Panc1 (cell line): ENCODE measurements at regions not wholly inside any gene's neighbourhood (a gene's known extent, or its start where the extent isn't known, plus 50 kb on each side); places are given as distances from the start of the nearest gene placed in this dataset.

Experiments
- ATAC-seq: fragments of 200-7000 bp; cut with Tn5 transposase; 2 replicates; pipeline ENCODE4 v1.9.1; 2020; ENCODE audit warnings: mild to moderate bottlenecking, moderate library complexity
- BruUV-seq: library from RNA; stranded (reverse); fragments of 400-500 nt; replicated peaks from 2 replicates; lab custom pipeline; 2021; lab: Mats Ljungman, UMichigan
- CTCF ChIA-PET: fragments of 300-600 bp; sonication (Branson Sonifier 250); formaldehyde crosslinking; loops from one replicate; lab custom pipeline; 2022; ENCODE audit warnings: antibody characterized with exemption; lab: Charles Lee
- POLR2A ChIA-PET: fragments of 300-600 bp; sonication (Branson Sonifier 250); formaldehyde crosslinking; loops from one replicate; lab custom pipeline; 2022; ENCODE audit warnings: antibody characterized with exemption; lab: Charles Lee
- DNase-seq: peaks from one replicate; pipeline ENCODE4 v3.0.0-alpha.2; 2010; ENCODE audit warnings: low read depth, low spot score
- H3K27ac ChIP-seq: 2 replicates; pipeline ENCODE4 v1.5.1; 2011; ENCODE audit warnings: mild to moderate bottlenecking, low read length, inconsistent platforms
- H3K27me3 ChIP-seq: fragments of 200-500 bp; sonication (Bioruptor generic); 2 replicates; pipeline ENCODE4 v1.6.0; 2014; ENCODE audit warnings: low read length, inconsistent platforms; ENCODE audit not compliant: control insufficient read depth, insufficient read depth
- H3K36me3 ChIP-seq: fragments of 200-500 bp; sonication (Bioruptor generic); 2 replicates; pipeline ENCODE4 v1.5.1; 2014; ENCODE audit warnings: inconsistent platforms, mild to moderate bottlenecking, low read length, moderate library complexity; ENCODE audit not compliant: control insufficient read depth, insufficient read depth
- H3K4me1 ChIP-seq: 2 replicates; pipeline ENCODE4 v1.5.1; 2011; ENCODE audit warnings: inconsistent platforms, mild to moderate bottlenecking, low read length, moderate library complexity; ENCODE audit not compliant: control insufficient read depth, insufficient read depth
- H3K4me3 ChIP-seq, 2 experiments: 2 replicates each; pipeline ENCODE4 v1.5.1; 2011 to 2012; ENCODE audit warnings: low read depth in 2 of 2, low read length in 2 of 2, mild to moderate bottlenecking in 2 of 2, inconsistent platforms in 1 of 2, moderate library complexity in 1 of 2
- H3K9me3 ChIP-seq: fragments of 200-500 bp; sonication (Bioruptor generic); 2 replicates; pipeline ENCODE4 v1.5.1; 2014; ENCODE audit warnings: low read depth, mild to moderate bottlenecking, inconsistent platforms, low read length, moderate library complexity; ENCODE audit not compliant: control insufficient read depth, insufficient read depth
- POLR2AphosphoS5 ChIP-seq: IDR thresholded peaks from 2 replicates; pipeline ENCODE4 v1.6.1; 2012; ENCODE audit warnings: mild to moderate bottlenecking, low read depth, low read length, moderate library complexity
- SIN3A ChIP-seq: IDR thresholded peaks from 2 replicates; pipeline ENCODE4 v1.6.1; 2012; ENCODE audit warnings: low read depth, mild to moderate bottlenecking, low read length, moderate library complexity, borderline replicate concordance; ENCODE audit not compliant: insufficient read depth
- TCF7L2 ChIP-seq: IDR thresholded peaks from 2 replicates; pipeline ENCODE4 v1.6.1; 2011; ENCODE audit warnings: mild to moderate bottlenecking, low read depth, low read length, inconsistent platforms
- in situ Hi-C: cut with HindIII; loops from 2 replicates; pipeline ENCODE4 v1.10.0; 2016; ENCODE audit warnings: low sequenced_read_pairs, low pct_unique_long_range_greater_than_20kb
- intact Hi-C: fragments of 100-400 bp; cut with micrococcal nuclease; formaldehyde crosslinking; loops from one replicate; pipeline ENCODE4 v1.10.0; 2022; ENCODE audit not compliant: unreplicated experiment
- TF ChIP-seq, protein P1 (sequence below), 2 experiments: IDR thresholded peaks; 2 replicates each; pipeline ENCODE4 v1.6.1; 2011 to 2012; ENCODE audit warnings: low read depth in 2 of 2, control low read depth in 1 of 2, low read length in 1 of 2, mild to moderate bottlenecking in 1 of 2, moderate library complexity in 1 of 2; ENCODE audit not compliant: insufficient read depth in 1 of 2
- TF ChIP-seq, protein P2 (sequence below): fragments of 450-650 bp; IDR thresholded peaks from 2 replicates; pipeline ENCODE4 v1.5.1; 2017; ENCODE audit warnings: mild to moderate bottlenecking

DNA sequence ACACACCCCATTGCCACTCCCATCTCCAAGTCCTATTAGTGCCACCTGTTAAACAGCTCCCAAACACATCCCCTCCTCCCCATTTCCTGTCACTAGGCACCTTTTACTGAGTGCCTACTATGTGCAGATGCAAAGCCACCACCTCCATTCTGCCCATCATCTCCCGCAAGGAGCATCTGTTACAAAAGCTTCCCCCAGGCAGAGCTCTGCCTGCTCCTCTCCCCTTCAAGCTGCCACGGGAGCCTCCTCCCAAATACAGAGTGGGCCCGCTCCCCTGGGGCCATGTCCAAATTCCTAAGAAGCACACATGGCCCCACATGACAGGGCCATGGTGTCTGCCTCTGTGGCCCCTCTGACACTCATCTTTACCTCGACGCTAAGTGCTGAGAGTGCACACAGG, 149.7 kb downstream of the OAT start:
- Histone ChIP-seq H3K27me3 (no peaks in the 10 kb centered on the region), H3K9me3 (peaks cover 5% of the 10 kb centered on the region; the same call in 1 of the 2 replicates), H3K27ac (no peak overlapping the region), H3K4me1 (no peaks in the 10 kb centered on the region), H3K4me3 (no peak overlapping the region), H3K36me3 (no peaks in the 10 kb centered on the region)
- intact Hi-C loops (no loop called here), in situ Hi-C loops (no loop called here)
- ChIA-PET CTCF (no interaction called here), POLR2A (no interaction called here)
- no peak for DNase-seq
- BruUV-seq = no TSS peak
- ATAC-seq = no peak
- TF ChIP-seq SIN3A (no peak), POLR2AphosphoS5 (no peak), TCF7L2 (no peak)
- TF ChIP-seq, protein P1, sequence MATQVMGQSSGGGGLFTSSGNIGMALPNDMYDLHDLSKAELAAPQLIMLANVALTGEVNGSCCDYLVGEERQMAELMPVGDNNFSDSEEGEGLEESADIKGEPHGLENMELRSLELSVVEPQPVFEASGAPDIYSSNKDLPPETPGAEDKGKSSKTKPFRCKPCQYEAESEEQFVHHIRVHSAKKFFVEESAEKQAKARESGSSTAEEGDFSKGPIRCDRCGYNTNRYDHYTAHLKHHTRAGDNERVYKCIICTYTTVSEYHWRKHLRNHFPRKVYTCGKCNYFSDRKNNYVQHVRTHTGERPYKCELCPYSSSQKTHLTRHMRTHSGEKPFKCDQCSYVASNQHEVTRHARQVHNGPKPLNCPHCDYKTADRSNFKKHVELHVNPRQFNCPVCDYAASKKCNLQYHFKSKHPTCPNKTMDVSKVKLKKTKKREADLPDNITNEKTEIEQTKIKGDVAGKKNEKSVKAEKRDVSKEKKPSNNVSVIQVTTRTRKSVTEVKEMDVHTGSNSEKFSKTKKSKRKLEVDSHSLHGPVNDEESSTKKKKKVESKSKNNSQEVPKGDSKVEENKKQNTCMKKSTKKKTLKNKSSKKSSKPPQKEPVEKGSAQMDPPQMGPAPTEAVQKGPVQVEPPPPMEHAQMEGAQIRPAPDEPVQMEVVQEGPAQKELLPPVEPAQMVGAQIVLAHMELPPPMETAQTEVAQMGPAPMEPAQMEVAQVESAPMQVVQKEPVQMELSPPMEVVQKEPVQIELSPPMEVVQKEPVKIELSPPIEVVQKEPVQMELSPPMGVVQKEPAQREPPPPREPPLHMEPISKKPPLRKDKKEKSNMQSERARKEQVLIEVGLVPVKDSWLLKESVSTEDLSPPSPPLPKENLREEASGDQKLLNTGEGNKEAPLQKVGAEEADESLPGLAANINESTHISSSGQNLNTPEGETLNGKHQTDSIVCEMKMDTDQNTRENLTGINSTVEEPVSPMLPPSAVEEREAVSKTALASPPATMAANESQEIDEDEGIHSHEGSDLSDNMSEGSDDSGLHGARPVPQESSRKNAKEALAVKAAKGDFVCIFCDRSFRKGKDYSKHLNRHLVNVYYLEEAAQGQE (IDR thresholded peaks at IDR 0.05; ENCODE audit: insufficient read depth in 1 of 2, low read depth in 2 of 2, low read length in 1 of 2) = no peak
- TF ChIP-seq, protein P2, sequence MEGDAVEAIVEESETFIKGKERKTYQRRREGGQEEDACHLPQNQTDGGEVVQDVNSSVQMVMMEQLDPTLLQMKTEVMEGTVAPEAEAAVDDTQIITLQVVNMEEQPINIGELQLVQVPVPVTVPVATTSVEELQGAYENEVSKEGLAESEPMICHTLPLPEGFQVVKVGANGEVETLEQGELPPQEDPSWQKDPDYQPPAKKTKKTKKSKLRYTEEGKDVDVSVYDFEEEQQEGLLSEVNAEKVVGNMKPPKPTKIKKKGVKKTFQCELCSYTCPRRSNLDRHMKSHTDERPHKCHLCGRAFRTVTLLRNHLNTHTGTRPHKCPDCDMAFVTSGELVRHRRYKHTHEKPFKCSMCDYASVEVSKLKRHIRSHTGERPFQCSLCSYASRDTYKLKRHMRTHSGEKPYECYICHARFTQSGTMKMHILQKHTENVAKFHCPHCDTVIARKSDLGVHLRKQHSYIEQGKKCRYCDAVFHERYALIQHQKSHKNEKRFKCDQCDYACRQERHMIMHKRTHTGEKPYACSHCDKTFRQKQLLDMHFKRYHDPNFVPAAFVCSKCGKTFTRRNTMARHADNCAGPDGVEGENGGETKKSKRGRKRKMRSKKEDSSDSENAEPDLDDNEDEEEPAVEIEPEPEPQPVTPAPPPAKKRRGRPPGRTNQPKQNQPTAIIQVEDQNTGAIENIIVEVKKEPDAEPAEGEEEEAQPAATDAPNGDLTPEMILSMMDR = no peak

DNA sequence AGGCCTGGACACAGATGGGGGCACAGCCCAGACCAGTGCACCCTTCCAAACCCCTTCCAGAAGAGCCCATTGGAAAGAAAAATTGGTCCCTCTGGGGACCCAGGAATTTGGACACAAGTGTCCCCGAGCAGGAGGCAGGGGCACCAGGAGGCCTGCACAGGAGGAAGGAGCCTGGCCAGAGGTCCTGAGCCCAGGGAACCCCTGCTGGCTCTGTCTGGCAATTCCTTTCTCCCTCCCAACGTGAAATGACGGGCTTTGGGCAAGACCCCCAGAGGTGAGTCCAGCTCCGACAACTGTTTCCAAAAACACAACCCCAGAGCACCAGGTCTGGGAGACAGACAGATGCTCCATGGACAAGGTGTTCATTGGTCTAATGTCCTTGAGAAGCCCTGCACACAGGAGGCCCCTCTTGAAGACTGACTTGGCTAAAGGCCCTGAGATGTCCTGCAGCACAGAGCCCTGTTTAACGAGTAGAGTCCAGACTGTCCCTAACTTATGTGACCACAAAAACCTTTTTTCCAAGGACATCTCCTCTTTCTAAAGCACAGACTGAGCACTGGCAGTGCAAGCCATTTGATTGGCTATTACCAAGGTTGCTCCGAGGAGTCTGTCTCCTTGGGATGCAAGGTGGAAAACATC, 150.7 kb downstream of the OAT start:
- no peak overlapping the region for H3K27ac ChIP-seq
- TF ChIP-seq TCF7L2 = no peak
- no peaks in the 10 kb centered on the region for H3K27me3 ChIP-seq
- DNase-seq (no peak), ATAC-seq (no peak)
- ChIA-PET CTCF (no interaction called here), POLR2A (no interaction called here)
- intact Hi-C loops (no loop called here), in situ Hi-C loops (no loop called here)
- H3K9me3 ChIP-seq = no peaks in the 10 kb centered on the region
- H3K4me3 ChIP-seq = no peak overlapping the region
- H3K36me3 ChIP-seq = no peaks in the 10 kb centered on the region
- no peaks in the 10 kb centered on the region for H3K4me1 ChIP-seq
- no TSS peak for BruUV-seq

DNA sequence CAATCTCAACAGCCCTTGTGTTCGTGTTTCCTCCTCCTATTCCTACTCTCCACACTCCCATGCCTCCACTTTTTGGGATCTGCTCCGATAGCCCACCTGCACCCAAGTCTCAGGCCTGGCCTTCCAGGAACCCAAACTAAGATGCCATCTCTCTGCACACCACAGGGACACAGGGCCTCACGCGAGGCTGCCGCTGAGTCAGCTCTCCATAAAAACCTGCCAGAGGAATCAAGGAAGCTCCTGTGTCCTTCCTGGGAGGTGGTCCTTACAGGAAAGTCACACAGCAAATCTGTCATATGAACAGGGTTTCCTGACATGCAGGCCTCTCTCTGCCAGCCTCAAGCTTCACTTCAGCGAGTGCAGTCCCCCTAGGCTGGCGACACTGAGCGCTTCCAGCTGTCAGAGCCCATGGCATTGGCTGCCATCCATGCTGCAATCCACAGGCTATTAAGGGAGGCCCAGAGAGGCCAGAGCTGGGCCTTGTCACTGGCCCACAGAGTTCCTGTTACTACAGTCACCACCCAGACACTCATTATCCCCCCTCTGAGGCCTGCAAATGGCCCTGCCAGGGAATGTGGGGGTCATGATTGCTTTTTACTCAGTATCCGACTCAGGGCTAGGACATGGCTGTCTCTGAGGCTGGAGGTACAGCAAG, 151.4 kb downstream of the OAT start:
- TF ChIP-seq TCF7L2 = no peak
- TF ChIP-seq SIN3A = no peak
- TF ChIP-seq POLR2AphosphoS5 = no peak
- TF ChIP-seq, protein P1 (IDR thresholded peaks at IDR 0.05; ENCODE audit: insufficient read depth in 1 of 2, low read depth in 2 of 2, low read length in 1 of 2) = no peak
- TF ChIP-seq, protein P2 = no peak
- Histone ChIP-seq H3K9me3 (no peaks in the 10 kb centered on the region), H3K27ac (no peak overlapping the region), H3K27me3 (no peaks in the 10 kb centered on the region), H3K4me1 (no peaks in the 10 kb centered on the region), H3K4me3 (no peak overlapping the region), H3K36me3 (no peaks in the 10 kb centered on the region)
- in situ Hi-C loops (no loop called here), intact Hi-C loops (no loop called here)
- ATAC-seq = no peak
- DNase-seq = no peak
- no TSS peak for BruUV-seq
- ChIA-PET CTCF (no interaction called here), POLR2A (no interaction called here)
